ENCODE measurements at regions not wholly inside any gene's neighbourhood (a gene's known extent, or its start where the extent isn't known, plus 50 kb on each side); places are given as distances from the start of the nearest gene placed in this dataset.
"Not testable (repeated sequence)": the region's sequence is repeated elsewhere in the genome, so short reads cannot be mapped to it uniquely, and the experiment has no call there.

GRCh38 chr7:106345421-106346166, 60.8 kb upstream of the NAMPT start:
- peak; percentile 75 for DNase-seq (ENCODE audit: low read depth)

- DNase-seq (ENCODE audit: low read depth): peak; percentile 92
Measured at GRCh38 chr7:106344861-106345260, 60.1 kb upstream of the NAMPT start.

DNA sequence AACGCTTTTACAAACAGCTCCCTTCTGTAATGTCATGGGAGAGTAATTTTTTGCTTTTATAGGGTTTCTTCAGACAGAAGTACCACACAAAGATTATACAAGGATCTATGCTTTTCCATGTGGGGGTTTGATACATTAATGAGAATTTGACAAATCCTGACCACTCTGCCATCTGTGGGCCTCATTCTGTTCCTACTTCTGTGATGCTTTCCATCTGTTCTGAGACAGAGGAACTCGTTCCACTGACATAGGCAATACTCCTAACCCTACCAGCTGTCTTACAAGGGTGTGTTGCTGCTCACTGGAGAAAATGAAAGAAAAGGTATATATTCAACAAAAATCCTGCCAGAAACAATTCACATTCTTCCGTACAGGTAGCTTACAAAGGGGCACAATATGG, 59.4 kb upstream of the NAMPT start:
- no peak for DNase-seq (ENCODE audit: low read depth)

DNA sequence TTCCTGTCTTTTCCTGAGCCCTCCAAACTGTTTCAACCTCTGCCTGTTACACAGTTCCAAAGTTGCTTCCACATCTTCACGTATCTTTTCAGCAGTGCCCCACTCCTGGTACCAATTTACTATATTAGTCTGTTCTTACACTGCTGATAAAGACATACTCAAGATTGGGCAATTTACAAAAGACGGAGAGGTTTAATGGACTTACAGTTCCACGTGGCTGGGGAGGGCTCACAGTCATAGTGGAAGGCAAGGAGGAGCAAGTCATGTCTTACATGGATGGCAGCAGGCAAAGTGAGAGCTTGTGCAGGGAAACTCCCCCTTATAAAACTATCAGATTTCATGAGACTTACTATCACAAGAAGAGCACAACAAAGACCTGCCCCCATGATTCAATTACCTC, 57.3 kb upstream of the NAMPT start:
- not testable (repeated sequence) for DNase-seq (ENCODE audit: low read depth)

- not testable (repeated sequence) for DNase-seq (ENCODE audit: low read depth)
Measured at GRCh38 chr7:106340247-106340596, 55.4 kb upstream of the NAMPT start.

GRCh38 chr7:106339513-106340246, 54.9 kb upstream of the NAMPT start:
- DNase-seq (ENCODE audit: low read depth): no peak

- DNase-seq (ENCODE audit: low read depth): no peak
Measured at GRCh38 chr7:106337754-106338153, 53.0 kb upstream of the NAMPT start.

DNA sequence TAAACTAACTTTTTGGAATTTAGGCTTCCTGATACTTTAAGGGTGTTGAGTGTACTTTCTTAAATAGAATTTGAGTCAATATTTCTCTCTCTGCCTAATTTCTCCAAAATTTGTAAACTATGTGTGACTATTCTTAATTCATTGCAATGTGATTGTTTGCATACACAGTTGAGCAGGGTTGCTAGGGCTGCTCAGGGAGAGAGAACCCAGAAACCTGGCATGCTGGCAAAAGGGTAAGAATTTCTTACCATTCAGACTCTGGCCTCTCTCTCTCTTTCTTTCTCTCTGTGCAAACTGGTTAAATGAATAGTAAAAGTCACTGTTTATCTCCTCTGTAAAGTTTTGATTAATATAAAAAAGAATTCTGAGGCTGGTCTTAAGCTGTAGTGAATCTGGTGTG, 51.0 kb upstream of the NAMPT start:
- DNase-seq (ENCODE audit: low read depth): no peak
